GM12891 (cell line): ENCODE measurements at regions not wholly inside any gene's neighbourhood (a gene's known extent, or its start where the extent isn't known, plus 50 kb on each side); places are given as distances from the start of the nearest gene placed in this dataset.

Experiments
- POLR2A ChIP-seq: IDR thresholded peaks from 2 replicates; pipeline ENCODE4 v1.6.1; 2011; ENCODE audit warnings: low read depth, low read length, control low read depth
- POLR2AphosphoS5 ChIP-seq: IDR thresholded peaks from 2 replicates; pipeline ENCODE4 v1.6.1; 2011; ENCODE audit warnings: low read depth, low read length, control low read depth

DNA sequence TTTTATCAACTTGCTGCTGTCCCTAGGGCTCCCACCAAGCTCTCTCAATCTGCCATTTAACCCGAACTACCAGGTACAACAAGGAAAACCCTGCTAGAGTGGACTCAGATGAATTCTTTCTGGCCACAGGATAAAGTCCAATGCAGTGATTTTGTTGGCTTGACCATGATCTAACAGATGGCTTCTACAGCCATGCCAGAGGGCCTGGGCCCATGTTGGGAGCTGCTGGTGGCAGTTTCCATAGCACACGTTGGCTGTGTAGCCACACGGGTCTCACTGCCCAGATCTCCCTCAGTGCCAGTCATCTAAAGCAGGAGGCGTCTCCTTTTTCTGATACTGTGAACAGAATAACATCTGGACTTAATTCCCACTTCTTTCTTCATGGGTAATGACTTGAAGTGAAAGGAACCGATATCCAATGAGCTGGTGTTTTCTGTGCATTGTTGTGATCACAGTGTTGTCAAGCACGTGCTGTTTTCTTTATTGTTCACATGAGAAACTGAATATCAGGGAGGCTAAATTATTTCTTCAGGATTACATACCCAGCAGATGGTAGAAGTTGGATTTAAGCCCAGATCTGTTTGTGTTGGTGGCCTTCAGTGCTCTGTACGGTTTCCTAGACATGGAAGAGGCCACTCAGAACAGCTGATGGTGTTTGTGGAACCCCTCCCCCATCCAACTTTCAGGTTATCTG, 85.2 kb upstream of the CLCN4 start:
- no peak for TF ChIP-seq POLR2AphosphoS5
- TF ChIP-seq POLR2A = no peak
